DOHH2 (cell line): ENCODE measurements at regions not wholly inside any gene's neighbourhood (a gene's known extent, or its start where the extent isn't known, plus 50 kb on each side); places are given as distances from the start of the nearest gene placed in this dataset.

Experiments used
- H3F3A ChIP-seq: fragments of 200-600 bp; sonication (generic), shearing (Covaris generic); 2 replicates; pipeline ENCODE4 v1.6.0; 2016; ENCODE audit warnings: antibody characterized with exemption, mild to moderate bottlenecking; ENCODE audit not compliant: control insufficient read depth, insufficient read depth
- H3K27ac ChIP-seq: fragments of 200-600 bp; sonication (generic); 2 replicates; pipeline ENCODE4 v1.5.1; 2014; ENCODE audit warnings: low read depth, mild to moderate bottlenecking, low read length, moderate library complexity
- H3K27me3 ChIP-seq: fragments of 200-600 bp; sonication (generic); 2 replicates; pipeline ENCODE4 v1.6.1; 2014; ENCODE audit warnings: mild to moderate bottlenecking, low read length, mixed read lengths; ENCODE audit not compliant: control insufficient read depth
- H3K36me3 ChIP-seq: fragments of 200-600 bp; sonication (generic); 2 replicates; pipeline ENCODE4 v1.6.1; 2014; ENCODE audit warnings: mild to moderate bottlenecking, low read length, moderate library complexity, mixed read lengths; ENCODE audit not compliant: control insufficient read depth
- H3K4me1 ChIP-seq: fragments of 200-600 bp; sonication (generic); 2 replicates; pipeline ENCODE4 v1.6.1; 2014; ENCODE audit warnings: mild to moderate bottlenecking, low read length, mixed read lengths; ENCODE audit not compliant: control insufficient read depth
- H3K4me2 ChIP-seq: fragments of 200-600 bp; sonication (generic); 2 replicates; pipeline ENCODE4 v1.6.0; 2014; ENCODE audit warnings: mild to moderate bottlenecking, low read length, moderate library complexity
- H3K4me3 ChIP-seq: fragments of 200-600 bp; sonication (generic); 2 replicates; pipeline ENCODE4 v1.5.1; 2014; ENCODE audit warnings: mild to moderate bottlenecking, low read length, mixed read lengths
- H3K79me2 ChIP-seq: fragments of 200-600 bp; sonication (generic); 2 replicates; pipeline ENCODE4 v1.6.1; 2014; ENCODE audit warnings: mild to moderate bottlenecking, low read length, mixed read lengths; ENCODE audit not compliant: control insufficient read depth
- H3K9me2 ChIP-seq: fragments of 200-600 bp; sonication (generic); replicated peaks from 2 replicates; pipeline ENCODE4 v1.6.1; 2014; ENCODE audit warnings: mild to moderate bottlenecking, low read length, mixed read lengths; ENCODE audit not compliant: control insufficient read depth
- H3K9me3 ChIP-seq: fragments of 200-600 bp; sonication (generic); 2 replicates; pipeline ENCODE4 v1.6.1; 2014; ENCODE audit warnings: antibody characterized with exemption, low read length, mixed read lengths; ENCODE audit not compliant: control insufficient read depth, insufficient read depth
- H4K20me1 ChIP-seq: fragments of 200-600 bp; sonication (generic); 2 replicates; pipeline ENCODE4 v1.6.0; 2014; ENCODE audit warnings: low read depth, mild to moderate bottlenecking, antibody characterized with exemption, low read length, moderate library complexity; ENCODE audit not compliant: control insufficient read depth, insufficient read depth
- CTCF ChIP-seq: fragments of 200-600 bp; sonication (generic); IDR thresholded peaks from one replicate; pipeline ENCODE4 v1.5.1; 2014; ENCODE audit warnings: antibody characterized with exemption, mild to moderate bottlenecking, low read depth, low read length; ENCODE audit not compliant: poor library complexity, severe bottlenecking
- EZH2phosphoT487 ChIP-seq: fragments of 200-600 bp; sonication (generic); IDR thresholded peaks from 2 replicates; pipeline ENCODE4 v1.6.1; 2017; ENCODE audit warnings: borderline replicate concordance, mild to moderate bottlenecking, antibody characterized with exemption, low read length, moderate library complexity, mixed read lengths

DNA sequence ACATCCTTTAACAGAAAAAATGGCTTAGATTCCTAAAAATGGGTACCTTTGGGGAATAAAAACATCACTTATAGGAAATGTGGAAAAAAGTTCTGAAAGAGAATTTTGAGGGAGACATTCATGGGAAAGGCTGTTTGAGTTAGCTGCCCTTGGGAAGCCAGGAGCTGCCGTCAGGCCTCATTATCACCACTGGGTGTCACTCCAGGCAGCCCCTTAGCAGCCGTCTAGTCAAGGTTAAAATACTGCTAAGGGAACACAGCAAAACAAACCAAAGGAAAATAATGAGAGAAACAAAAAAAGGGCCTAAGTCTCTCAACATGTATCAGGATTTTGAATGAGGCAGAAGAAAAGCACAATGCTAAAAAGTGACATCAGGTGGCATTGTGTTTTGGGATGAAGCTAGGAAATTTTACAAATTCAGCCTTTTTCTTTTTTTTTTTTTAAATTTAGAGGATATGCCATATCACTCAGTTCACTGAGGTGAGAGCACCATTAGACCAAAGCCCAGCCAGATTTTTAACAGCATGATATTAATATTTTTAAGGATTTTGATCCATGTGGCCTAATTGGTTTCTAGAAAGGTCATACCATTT lies 235.3 kb downstream of the GPAT3 start:
- no peaks in the 10 kb centered on the region for H3K36me3 ChIP-seq
- no peaks in the 10 kb centered on the region for H3K9me3 ChIP-seq
- no peaks in the 10 kb centered on the region for H4K20me1 ChIP-seq
- peaks cover 3% of the 10 kb centered on the region; the same call in 1 of the 2 replicates for H3K27me3 ChIP-seq
- TF ChIP-seq CTCF (peak; percentile 60), EZH2phosphoT487 (no peak)
- H3K9me2 ChIP-seq: no peaks in the 10 kb centered on the region
- H3K4me1 ChIP-seq: no peaks in the 10 kb centered on the region
- H3F3A ChIP-seq: no peaks in the 10 kb centered on the region
- H3K27ac ChIP-seq: no peak overlapping the region
- no peak overlapping the region for H3K4me3 ChIP-seq
- H3K4me2 ChIP-seq: no peak overlapping the region
- no peaks in the 10 kb centered on the region for H3K79me2 ChIP-seq

GRCh38 chr4:83768146-83768545 lies 232.2 kb downstream of the GPAT3 start:
- no peaks in the 10 kb centered on the region for H3K79me2 ChIP-seq
- H3K27me3 ChIP-seq: no peaks in the 10 kb centered on the region
- no peaks in the 10 kb centered on the region for H3K9me3 ChIP-seq
- TF ChIP-seq CTCF: no peak
- no peak overlapping the region for H3K4me3 ChIP-seq
- H3K36me3 ChIP-seq: no peaks in the 10 kb centered on the region
- H3K9me2 ChIP-seq: no peaks in the 10 kb centered on the region
- H3K4me2 ChIP-seq: no peak overlapping the region
- no peaks in the 10 kb centered on the region for H3K4me1 ChIP-seq
- H3K27ac ChIP-seq: no peak overlapping the region
- H4K20me1 ChIP-seq: no peaks in the 10 kb centered on the region
- H3F3A ChIP-seq: no peaks in the 10 kb centered on the region

DNA sequence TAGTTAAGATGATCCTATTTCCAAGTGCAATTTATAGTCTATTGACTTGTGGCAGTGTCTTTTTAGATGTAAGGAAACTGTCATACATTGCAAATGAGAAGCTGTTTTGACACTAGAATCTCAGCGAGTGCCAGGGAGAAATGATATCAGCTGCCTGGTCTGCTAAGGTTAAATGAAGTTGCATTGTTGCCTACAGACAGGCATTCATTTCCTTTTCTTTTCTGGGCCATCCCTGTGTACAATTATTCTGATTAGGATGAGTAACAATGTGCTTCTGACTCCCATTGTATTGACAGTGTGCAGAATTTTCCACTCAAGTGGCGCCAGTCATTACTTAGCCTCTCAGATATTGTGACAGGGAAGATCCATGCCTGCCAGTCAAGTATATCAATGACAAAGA lies 231.2 kb downstream of the GPAT3 start:
- no peak for TF ChIP-seq CTCF
- TF ChIP-seq EZH2phosphoT487: no peak

DNA sequence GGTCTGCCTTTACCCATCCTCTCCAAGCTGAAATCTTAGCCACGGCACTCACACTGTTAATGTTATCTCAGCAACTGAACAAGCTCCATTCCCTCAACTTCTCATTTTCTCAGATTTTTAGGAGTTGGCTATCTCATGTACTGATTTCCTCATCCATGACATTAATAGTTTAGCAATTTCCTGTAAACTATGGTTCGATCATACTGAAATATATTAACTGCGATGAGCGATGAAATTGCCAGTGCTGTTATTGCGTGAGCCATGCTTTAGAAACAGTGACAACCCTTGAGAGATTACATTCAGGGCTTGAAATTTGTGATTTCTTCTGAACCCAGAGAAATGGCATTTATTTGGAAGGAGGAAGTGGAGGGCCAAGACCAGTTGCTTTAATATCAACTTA lies 223.7 kb downstream of the GPAT3 start:
- Histone ChIP-seq H3K4me1 (no peaks in the 10 kb centered on the region), H3K4me3 (no peak overlapping the region), H3K27me3 (no peaks in the 10 kb centered on the region), H3K36me3 (no peaks in the 10 kb centered on the region), H3K9me2 (no peaks in the 10 kb centered on the region), H3K9me3 (no peaks in the 10 kb centered on the region), H3K27ac (no peak overlapping the region), H3K79me2 (no peaks in the 10 kb centered on the region), H3K4me2 (no peak overlapping the region), H4K20me1 (no peaks in the 10 kb centered on the region), H3F3A (no peaks in the 10 kb centered on the region)
- TF ChIP-seq CTCF (no peak), EZH2phosphoT487 (no peak)

More for the DNA sequence above, 231.2 kb downstream of the GPAT3 start:
- Histone ChIP-seq H3K79me2 (no peaks in the 10 kb centered on the region), H3K4me2 (no peak overlapping the region), H3F3A (no peaks in the 10 kb centered on the region), H3K9me3 (no peaks in the 10 kb centered on the region), H3K27ac (no peak overlapping the region), H3K4me3 (no peak overlapping the region), H3K9me2 (no peaks in the 10 kb centered on the region), H3K27me3 (no peaks in the 10 kb centered on the region), H3K36me3 (no peaks in the 10 kb centered on the region), H4K20me1 (no peaks in the 10 kb centered on the region), H3K4me1 (no peaks in the 10 kb centered on the region)
